GM20431 (cell line): ENCODE measurements at regions not wholly inside any gene's neighbourhood (a gene's known extent, or its start where the extent isn't known, plus 50 kb on each side); places are given as distances from the start of the nearest gene placed in this dataset.

Experiments
- in situ Hi-C: fragments of 300-500 bp; cut with MseI, MboI; formaldehyde crosslinking; loops from one replicate; pipeline ENCODE4 v1.15.0; 2020; ENCODE audit warnings: low sequenced_read_pairs; ENCODE audit not compliant: unreplicated experiment

DNA sequence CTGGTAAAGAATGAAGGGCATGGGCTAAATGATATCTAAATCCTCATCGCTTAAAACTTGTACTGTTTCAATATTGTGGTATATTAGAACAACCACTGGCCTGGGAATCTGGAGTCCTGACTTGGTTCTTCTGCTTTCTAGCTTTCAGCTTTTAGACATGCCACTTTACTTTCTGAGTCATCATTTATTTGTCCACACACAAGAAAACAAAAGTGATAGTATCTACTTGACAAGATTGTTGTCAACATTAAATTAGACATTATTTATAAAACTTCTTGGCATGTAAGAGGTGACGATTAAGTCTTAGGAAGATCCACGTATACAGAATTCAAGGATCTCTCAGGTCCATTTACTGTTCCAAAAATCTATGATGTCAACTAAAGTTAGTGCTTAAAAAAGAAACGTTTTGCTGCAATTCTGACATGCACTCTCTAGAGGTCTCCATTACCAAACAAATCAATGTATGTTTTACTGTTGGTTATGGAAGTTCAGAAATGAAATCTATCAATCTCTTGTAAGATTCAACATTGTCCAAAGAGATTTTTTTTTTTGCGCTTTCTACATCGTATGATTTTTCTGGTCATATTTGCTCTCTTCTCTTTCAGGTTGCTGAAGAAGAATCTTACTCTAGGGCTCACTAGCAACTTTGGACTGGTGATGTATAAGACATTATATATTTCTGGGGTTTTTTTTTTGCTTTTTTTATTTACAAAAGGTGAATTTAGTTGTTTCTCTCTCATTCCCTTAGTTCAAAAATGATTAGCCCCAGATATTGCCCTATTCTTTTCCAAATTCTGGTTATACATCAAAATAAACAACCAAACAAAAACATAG, 53.6 kb upstream of the DYNC1I1 start:
- in situ Hi-C loops = no loop called here

GRCh38 chr7:95716357-95717122, 55.8 kb upstream of the DYNC1I1 start:
- in situ Hi-C loops = no loop called here

DNA sequence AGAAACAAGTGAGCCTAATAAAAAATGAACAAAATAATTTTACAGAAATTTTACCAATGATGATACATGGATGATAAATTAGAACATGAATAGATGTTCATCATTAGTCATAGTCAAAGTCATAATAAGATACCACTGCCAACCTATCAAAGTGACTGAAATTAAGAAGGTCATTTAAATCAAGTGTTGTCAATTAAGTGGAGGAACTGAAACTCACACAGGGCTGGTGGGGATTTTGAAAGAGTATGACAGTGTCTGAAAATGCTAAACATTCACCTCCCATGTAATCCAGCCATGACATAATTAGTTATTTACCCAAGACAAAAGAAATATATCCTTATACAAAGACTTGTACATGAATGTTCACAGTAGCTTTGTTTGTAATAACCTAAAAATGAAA, 57.1 kb upstream of the DYNC1I1 start:
- in situ Hi-C loops = no loop called here

DNA sequence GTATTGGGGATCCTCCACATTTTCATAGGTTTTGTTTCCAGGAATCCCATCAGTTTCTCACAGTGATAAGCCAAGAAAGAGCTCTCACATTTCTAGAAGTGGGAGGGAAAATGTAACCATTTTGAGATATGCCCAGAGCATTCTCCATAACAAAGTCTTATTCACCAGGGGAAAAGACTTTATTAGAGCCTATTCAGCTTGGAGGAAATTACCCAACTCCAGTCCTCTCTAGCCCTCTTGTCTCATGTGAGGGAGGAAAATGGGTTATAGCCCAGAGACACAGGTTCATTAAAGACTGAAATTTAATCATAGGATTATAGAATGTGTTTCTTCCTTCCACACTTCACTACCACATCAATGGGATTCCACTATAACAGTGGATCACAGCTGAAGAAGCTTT, 61.6 kb upstream of the DYNC1I1 start:
- in situ Hi-C loops = no loop called here

- in situ Hi-C loops = no loop called here
These were observed 71.4 kb upstream of the DYNC1I1 start for GRCh38 chr7:95700917-95701316.

DNA sequence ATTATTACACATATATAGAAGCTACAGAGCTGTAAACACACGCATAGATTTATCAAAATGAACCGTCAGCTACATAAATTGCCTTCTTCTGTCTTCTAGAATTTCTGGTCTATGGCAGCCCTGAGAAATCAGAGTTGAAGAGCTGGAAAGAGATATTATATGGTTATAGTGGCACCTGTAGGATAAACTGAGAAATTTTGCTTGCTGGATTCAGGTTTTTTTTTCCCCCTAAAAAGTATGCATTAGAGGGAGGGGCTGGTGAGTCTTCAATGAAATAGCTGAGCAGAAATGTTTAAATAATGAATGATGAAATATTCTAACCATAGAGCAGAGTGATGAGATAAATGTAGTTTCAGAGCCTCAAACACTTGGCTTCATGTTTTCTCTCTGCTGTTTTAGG, 78.0 kb upstream of the DYNC1I1 start:
- in situ Hi-C loops = no loop called here

GRCh38 chr7:95693551-95694333, 78.6 kb upstream of the DYNC1I1 start:
- in situ Hi-C loops = no loop called here

GRCh38 chr7:95691464-95691863, 80.9 kb upstream of the DYNC1I1 start:
- in situ Hi-C loops = no loop called here

DNA sequence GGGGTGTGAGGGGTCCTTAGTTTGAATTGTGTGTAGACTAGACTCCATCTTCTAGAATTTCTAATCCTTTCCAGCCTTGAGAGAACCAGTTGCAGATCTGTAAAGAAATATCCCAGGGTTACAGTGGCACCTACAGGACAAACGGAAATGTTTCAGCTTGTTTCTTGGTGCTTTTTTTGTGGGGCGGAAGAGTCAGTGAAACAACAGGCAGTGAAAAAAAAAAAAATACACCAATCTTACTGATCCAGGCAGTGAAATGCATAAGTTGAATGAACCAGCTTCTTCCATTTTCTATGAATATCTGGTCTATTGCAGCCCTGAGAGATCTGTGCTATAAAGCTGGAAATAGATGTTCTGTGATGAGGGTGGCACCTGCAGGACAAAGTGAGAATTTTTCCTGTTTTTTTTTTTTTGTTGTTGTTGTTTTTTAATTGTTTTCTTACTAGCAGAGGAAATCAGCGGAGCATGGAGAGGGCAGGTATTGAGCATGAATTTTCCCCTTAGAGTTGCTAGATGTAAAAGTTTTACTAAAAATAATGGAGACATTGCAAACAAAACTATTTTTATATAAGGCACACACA, 81.9 kb upstream of the DYNC1I1 start:
- in situ Hi-C loops = no loop called here

GRCh38 chr7:95688931-95689495, 83.3 kb upstream of the DYNC1I1 start:
- in situ Hi-C loops = loop anchor here (10.0 kb wide), 1 partner anchor 174 kb away; no protein-coding TSS in a partner anchor

DNA sequence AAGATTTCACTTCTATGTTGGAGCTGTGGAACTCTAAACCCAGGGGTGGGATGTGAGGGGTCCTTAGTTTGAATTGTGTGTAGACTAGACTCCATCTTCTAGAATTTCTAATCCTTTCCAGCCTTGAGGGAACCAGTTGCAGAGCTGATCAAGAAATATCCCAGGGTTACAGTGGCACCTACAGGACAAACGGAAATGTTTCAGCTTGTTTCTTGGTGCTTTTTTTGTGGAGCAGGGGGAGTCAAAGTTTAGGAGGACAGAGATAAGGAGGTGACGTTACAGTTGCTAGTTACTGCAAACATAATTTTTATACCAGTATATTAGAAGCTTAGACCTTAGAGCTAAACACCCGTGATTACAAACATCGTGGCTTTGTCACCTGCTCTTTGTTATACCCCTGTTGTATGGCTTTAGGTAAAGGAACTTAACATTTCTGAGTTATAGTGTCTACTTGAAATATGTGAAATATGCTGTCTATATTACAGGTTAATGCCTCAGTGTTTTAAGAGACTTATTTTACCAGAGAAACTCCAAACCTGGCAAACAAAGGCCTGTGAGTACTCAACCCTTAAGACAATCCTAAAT, 84.5 kb upstream of the DYNC1I1 start:
- in situ Hi-C loops = loop anchor here (10.0 kb wide), 1 partner anchor 173 kb away; no protein-coding TSS in a partner anchor

DNA sequence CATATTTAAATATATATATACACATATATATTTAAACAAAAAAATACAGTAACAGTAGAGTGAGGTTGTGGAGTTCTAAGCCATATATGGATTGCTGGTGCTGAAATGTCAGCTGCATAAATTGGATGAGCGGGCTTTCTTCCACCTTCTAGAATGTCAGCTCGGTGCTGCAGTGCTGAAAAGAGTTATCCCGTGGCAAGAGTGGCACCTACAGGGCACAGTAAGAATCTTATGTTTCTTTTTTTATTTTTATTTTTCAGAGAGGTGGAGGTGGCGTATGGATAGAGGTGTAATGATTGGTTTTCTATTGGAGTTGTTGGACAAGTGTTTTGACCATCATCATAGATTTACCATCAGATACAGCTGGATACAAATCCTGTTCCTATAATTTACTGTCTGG, 86.2 kb upstream of the DYNC1I1 start:
- in situ Hi-C loops = loop anchor here (10.0 kb wide), 1 partner anchor 171 kb away; no protein-coding TSS in a partner anchor

DNA sequence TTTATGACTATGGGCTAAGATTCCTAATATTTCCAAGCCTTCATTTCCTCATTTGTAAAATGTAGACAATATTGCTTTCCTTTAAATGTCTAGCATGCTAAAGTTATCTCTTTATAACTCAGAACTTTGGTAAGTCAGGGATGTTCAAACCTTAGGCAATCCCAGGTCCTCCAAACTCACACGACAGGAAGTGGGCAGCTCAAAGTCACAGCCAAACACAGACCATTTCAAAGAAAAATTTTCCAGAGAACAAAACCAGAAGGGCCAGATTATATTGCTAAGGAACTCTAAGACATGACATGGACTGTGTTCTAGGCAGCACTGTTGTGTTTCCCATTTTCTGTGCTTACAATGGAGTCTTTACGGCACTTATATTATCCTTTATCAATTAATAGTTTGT, 87.8 kb upstream of the DYNC1I1 start:
- in situ Hi-C loops = loop anchor here (10.0 kb wide), 1 partner anchor 170 kb away; no protein-coding TSS in a partner anchor

DNA sequence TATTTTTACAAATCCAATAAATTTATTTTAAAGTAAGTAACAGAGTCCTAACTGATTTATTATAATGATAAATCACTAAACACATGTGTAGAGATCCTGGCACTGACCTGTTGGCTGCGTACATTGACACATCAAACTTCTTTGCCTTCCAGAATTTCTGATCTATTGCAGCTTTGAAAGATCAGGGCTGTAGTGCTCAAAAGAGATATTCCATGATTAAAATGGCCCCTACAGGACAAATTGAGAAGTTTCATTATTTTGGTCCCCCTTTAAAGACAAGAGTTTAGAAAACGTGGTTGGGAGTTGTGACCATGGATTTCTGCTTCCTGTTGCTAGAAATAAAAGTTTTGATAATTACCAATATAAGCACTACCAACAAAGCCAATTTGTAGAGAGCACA, 87.7 kb upstream of the PDK4 start:
- in situ Hi-C loops = loop anchor here (10.0 kb wide), 1 partner anchor 169 kb away; no protein-coding TSS in a partner anchor

- in situ Hi-C loops = loop anchor here (10.0 kb wide), 1 partner anchor 168 kb away; no protein-coding TSS in a partner anchor
These were observed 86.6 kb upstream of the PDK4 start for GRCh38 chr7:95682913-95683312.

DNA sequence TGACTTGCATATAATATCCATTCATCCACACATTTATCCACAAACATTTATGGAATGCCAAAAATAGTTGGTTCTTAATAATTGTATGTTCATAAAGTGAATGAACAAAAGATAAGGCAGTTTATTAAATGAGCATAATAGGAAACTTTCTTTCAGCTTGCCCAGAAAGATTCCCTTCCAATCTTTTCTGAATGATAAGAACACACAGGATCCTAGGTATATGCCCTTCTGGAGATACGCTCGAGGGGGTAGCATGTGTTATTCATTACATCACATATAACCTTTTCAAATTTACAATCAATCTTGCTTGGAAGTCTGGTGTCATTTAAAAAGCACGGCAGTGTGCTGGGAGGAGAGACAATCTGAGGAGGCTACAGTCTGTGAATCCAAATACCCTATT, 80.4 kb upstream of the PDK4 start:
- in situ Hi-C loops = no loop called here

- in situ Hi-C loops = no loop called here
These were observed 79.3 kb upstream of the PDK4 start for GRCh38 chr7:95675632-95676031.

GRCh38 chr7:95675016-95675415, 78.7 kb upstream of the PDK4 start:
- in situ Hi-C loops = no loop called here

- in situ Hi-C loops = no loop called here
These were observed 77.8 kb upstream of the PDK4 start for GRCh38 chr7:95674101-95674500.
